GM21367 (cell line): ENCODE measurements at regions not wholly inside any gene's neighbourhood (a gene's known extent, or its start where the extent isn't known, plus 50 kb on each side); places are given as distances from the start of the nearest gene placed in this dataset.

Experiments
- ATAC-seq: cut with Tn5 transposase; IDR thresholded peaks from one replicate; pipeline ENCODE4 v1.9.1; 2021; ENCODE audit not compliant: unreplicated experiment

DNA sequence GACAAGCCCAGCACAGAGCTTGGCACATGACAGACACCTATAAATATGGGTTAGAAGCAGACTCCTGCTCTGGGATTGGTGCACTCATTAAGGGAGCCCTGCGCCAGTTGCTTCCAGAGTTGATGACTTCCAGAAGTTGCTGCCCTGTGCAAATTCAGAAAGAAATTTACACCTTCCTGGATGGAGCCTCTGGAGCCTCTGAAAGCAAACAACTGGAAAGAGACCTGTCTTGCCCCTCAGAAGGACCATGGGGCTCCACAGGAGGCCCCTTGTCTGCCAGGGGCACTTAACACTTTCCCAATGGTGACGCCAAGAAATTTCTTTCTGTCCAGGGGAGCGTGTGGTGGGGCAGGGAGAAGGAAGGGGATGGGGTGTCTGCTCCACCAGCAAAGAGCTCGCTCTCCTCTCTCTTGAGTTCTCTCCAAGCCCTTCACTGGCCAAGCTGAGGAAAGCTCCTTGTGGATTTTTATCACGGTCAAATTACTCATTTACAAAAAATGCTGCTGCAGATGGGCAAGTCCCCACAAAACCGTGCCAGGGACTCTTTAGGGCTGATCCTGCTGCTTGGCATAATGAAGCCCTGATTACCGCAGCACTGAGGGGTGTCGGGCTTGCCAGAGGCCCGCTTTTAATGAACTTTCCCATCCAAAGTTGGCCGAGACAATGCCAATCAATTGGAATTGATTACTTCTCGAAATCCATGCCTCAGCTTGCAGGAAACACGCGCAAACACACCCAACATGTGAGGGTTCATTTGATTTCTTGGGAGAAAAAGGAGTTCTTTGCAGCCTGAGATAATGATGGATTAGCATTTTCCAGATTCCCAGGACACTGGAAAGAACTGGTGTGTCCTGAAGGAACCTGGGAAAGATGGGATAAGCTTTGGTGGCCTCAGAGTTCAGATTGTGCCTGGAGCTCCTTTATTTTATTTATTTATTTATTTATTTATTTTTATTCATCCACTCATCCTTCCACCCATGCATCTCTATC, 583.6 kb upstream of the CDH5 start:
- no peak for ATAC-seq

DNA sequence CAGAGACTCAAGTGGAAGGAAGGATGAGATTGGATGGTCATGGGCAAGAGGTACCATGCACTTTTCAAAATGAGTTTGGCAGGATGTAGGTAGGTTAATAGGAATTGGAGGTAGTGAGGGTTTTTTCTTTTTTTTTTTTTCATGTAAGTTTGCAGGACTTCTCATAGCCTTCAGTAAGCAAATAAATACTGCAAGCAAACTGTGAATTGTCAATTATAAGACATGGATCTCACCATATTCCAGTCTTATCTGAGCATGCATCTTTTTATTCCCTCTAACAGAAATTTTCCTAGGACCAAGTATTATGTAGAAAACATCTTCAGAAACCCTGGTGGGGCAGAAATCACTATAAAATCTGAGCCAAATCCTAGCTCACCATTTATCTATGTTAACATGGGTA, 584.6 kb upstream of the CDH5 start:
- ATAC-seq: no peak

DNA sequence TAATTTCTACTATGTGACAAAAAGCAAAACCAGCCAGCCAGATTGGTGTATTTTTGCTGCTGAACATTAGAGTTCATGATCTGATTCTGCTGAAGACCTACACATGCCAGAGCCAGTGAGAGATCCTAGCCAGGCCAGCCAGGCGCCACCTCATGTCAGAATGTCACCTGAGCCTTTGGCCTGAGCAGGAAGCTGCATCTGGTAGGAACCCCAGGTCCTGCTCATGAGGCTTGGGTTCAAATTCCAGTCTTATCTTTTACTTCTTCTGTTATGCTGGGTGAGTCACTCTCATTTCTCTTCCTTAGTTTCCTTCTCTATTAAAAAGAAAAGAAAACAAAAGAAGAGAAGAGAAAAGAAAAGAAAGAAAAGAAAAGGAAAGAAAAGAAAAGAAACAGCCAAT, 585.1 kb upstream of the CDH5 start:
- ATAC-seq: no peak

DNA sequence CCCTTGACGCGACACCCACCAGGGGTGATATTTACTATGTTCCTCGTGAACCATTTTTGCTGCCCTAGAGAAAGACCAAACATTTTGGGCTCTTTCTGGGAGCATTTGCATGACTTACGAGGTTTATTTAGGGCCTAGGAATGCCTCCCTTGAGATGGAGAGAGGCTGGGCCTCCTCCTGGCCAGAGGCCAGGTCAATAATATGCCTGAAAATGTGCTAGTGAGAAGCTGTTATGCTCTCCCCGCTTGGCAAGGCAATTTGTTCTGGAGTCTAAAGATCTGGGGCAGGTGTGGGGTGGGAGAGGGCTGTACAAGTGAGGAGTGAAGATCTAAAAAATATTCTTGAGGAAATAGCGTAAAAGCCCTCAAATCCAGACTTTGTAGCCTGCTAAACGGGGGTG, 587.3 kb upstream of the CDH5 start:
- ATAC-seq: no peak

DNA sequence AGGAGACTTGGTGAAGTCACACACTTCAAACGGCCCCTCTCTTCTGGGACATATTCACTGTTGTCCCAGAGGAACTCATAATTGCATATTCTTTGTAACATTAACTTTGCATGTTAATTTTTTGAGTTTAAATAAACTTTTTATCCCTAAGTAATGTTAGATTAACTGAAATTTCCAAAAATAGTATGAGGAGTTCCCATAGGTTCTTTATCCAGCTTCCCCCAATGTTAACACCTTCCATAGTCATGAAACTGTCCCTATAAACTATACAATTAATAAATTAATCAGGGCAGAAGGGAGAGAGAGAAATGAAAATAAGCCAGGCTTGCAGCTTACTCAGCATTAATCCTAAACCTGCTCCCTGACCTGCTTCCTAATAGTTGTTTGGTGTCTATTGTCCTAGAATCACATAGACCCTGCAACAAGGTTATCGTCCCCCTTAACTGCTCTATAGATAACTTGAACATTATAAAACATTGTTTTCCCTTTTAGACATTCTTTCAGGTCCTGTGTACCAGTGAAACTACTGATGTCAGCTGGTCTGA, 589.8 kb upstream of the CDH5 start:
- no peak for ATAC-seq

DNA sequence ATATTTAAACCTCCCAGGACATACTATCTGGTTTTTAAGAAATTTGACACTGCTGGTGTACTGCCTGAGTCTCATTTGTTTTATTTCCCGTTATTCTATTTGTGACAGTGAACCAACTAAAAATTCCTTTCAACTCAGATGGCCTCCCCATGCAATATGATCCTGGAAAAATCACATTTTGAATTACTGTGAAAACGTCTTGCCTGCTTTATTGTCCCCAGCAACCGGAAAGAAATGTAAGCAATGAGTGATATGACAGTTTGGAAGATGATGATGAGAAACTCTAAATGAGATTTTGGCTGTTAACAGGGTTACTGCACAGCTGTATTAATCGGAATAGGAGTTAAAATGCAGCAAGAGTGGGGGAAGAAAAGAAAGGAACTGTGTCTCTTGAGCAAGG, 590.7 kb upstream of the CDH5 start:
- ATAC-seq: no peak

DNA sequence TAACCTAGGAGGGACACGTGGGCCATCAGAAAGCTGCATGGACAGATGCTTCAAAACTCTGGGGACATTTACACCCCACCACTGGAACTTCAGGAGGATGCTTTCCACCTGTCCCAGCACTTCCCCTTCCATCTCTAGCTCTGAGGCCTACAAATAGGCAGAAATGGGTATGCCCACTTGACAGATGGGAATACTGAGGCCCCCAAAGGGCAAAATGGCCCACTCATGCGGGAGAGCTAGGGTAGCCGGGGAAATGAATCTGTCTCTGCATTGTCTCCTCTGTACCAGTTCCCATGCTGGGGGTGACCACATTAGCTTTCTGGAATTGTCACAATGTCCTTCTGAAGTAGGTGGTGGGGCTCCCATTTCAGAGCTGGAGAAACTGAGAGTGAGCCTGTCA, 592.1 kb upstream of the CDH5 start:
- no peak for ATAC-seq

DNA sequence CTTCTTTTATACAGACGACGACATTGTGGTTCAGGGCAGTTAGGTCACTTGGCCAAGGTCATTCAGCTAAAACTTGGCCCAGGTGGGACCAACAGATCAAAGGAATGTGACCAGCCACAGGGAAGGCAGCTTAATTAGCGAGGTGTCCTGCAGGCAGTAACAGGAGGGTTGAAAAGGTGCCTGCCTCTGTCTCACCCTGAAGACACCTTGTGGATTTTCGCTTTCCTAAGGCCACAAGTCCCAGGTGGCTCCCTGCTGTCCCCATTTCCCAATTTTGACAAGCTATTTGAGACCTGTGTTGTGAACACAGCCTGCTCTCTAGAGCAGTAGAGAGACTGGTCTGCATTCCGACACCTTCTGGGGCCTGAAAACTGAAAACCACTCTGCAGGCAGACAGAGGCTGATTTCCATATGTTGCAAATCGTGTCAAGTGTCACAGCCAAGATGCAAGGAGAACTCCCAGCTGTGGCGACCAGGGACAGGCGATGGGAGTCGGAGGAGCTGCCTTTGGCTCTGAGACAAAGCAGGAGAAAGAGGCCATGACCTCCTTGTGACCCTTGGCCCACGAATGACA, 593.1 kb upstream of the CDH5 start:
- no peak for ATAC-seq

DNA sequence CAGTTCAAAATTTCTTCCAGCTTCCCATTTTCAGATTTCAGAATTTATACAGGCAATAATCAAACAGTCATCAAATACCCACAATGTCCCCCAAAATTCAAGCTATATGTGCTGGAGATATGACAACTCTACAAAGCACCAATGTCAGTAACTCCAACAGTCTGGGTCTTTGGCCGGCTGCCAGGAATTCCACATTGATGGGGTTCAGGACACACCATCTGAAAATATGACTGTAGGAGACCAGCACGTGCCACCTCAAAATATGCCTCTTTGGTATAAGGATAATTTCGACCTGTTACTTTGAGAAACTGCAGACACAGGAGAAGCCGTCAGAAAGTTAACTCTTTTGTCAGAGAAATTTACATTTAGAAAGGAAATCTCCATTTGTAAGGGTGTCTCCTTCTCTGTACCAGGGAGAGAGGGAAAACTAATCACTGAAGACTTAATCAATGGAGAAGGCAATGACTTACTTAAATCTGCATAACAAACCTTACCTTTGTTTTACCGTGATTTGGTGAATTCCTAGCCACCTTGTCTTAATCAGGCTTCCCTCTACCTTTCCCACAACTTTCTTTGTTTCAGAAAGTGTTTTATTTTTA, 594.3 kb upstream of the CDH5 start:
- ATAC-seq: no peak

DNA sequence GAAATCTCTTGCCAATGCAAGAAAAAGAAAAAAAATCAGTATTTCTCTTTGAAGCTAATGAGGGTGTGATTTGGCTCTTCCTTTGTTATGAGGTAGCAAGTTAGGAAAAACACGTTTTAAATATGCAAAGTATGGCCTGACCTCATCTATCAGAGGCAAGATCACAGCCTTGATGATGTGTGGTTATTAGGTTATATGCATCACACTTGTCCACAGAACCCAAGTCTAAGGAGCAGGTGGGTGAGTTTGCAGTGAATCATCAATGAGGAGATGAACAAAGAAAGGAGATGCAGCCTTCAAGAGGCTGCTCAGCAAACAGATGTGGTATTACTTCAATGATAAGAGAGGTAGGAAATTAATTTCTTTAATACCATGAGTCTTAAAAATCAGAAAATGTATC, 594.8 kb upstream of the CDH5 start:
- ATAC-seq: no peak

DNA sequence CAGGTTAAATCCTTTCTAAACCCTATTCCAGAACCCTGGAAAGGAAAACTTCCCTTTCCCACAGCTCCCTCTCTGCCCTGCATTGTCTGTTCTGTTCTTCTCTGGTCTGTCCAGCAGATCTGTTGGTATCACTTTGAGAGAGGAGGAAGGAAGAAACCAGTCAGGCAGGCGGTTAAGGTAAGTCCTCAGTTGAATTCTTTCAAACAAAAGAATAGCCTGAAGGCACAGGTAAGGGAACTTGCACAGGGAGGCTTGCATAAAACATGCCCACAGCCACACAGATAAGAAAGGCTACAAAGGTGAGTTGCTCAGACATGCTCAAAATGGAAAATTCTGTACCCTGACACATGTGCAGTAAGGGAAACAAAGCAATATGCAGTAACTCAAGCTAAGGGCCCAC, 595.7 kb upstream of the CDH5 start:
- ATAC-seq: no peak

DNA sequence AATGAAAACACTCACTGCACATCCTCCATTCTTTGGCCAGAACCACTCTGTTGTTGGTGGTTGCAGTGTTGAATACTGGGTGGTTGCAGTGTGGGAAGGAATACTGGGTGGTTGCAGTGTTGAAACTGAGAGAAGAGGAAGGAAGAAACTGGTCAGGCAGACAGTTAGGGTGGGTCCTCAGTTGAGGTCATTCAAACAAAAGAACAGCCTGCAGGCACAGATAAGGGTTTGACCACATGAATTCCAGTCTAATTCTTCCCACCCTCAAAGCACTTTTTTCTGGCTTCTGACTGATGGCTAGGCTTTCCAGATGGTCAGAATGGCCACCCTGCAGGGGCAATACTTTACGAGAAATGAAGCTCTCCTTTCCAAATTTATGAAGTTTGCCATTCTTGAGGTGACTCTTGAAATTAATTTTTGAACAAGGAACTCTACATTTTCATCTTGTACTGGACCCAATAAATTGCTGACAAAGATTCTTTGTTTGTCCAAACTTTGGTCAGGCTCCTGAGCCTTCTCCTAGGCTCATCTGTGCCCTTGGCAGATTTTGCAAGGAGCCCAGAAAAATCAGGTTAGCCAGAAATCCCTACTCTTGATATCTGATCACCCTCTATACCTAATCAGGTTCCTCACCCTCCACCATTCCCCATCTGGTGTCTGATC, 596.6 kb upstream of the CDH5 start:
- no peak for ATAC-seq

DNA sequence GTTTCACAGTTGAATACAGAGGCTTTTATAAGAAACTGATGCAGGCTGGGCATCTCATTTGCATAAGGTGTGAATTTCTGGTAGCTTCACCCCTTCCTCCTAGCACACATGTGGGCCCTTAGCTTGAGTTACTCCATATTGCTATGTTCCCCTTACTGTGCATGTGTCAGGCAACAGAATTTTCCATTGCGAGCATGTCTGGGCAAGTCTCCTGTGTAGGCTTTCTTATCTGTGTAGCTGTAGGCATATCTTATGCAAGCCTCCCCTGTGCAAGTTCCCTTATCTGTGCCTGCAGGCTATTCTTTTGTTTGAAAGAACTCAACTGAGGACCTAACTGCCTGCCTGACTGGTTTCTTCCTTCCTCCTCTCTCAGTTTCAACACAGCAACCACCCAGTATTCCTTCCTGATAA, 597.4 kb upstream of the CDH5 start:
- ATAC-seq: no peak

DNA sequence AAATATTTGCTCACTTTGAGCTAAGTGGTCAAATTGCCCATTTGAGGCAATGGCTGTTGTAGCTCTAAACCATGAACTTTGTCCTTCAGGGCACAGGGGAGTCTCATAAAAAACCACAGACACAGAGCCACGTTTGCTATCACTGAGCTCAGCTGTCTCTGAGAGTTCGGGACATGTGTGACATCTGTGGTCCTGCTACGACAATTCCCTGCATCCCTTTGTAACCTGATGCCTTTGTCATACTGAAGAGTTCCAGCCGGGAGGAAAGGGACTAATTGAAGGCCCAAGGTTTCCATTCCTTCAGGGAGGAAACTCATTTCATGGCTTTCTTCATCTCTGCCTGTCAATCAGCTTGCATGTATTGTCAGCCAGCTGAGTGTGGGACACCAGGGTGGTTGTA, 599.4 kb upstream of the CDH5 start:
- no peak for ATAC-seq

DNA sequence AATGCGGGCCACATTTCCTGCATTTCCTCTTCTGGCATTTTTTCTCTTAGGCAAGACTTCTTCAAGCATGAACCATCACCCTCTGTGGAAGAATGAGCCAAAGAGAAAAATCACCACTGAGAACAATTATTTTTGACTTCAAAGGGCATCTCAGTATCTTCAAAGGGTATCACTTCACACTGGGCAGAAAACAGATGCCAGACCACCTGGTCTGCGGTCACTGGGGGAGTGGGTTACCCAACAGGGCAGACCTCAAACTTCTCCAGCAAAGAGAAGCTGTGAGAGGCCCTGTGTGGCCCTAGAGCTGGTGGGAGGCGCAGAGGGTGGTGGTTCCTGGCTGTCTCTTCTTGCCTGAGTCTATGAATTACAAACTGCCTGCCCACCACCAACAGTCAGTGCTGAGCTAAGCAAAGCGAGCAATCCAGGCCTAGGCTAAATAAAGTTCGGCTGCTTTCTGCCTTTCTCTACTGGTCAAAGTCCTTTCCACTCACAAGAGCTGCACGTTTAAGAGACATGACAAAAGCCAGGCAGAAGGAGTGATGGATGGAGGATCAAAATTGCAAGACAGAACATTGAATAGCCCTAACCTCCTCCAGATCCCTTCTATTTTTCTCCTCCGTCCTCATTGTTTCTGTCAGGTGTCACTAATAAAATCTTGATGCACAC, 602.7 kb upstream of the CDH5 start:
- no peak for ATAC-seq

DNA sequence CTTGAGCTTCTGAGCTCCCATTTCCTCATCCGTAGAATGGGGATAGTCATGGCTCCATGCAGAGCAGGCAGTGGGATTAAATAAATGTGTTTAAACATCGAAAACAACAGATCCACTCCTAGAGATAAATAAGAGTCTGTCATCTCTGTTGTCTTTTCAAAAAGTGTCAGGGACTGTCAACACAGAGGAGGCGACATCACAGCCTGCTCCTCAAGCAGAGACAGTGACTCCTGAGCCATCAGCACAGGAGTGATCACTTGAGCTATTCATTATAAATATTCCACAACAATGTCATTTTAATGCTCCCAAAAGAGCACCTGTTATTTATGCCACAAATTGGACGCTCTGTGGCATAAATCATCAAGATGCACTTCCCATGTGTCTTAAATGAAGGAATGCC, 605.6 kb upstream of the CDH5 start:
- ATAC-seq: no peak

DNA sequence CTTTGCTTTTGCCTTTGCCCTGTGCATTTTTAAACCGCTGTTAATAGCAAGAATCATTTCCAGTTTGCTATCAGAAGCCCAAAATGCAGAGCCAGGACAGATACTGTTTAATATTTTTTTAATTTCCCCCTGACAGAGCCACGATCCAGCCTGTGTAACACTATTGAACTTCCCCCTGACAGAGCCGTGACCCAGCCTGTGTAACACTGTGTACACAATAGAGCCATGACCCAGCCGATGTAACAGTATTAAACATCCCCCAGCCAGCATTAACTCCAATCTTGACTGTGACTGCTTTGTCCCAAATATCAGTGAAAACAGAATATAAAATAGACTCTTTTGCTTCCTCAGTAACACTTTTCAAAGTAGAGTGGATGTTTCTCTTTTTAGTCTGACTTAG, 607.9 kb upstream of the CDH5 start:
- no peak for ATAC-seq

DNA sequence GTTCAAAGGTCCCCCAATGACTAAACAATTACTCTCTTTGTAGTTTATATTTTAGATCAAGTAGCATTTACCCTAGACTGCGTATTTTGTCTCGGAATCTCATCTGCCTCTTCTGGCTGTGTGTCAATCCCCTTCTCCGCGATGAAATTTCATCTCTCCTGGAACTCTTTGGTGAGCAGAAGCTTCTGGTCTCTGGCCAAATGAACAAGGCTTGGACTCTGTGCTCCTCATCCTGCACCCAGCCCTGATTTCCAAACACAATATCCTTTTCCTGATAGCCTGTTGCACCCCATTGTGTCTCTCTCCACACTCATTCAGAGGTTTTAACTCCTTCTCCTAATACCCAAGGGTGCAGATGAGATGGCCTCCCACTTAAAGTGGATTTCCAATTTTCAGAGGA, 609.4 kb upstream of the CDH5 start:
- ATAC-seq: no peak

DNA sequence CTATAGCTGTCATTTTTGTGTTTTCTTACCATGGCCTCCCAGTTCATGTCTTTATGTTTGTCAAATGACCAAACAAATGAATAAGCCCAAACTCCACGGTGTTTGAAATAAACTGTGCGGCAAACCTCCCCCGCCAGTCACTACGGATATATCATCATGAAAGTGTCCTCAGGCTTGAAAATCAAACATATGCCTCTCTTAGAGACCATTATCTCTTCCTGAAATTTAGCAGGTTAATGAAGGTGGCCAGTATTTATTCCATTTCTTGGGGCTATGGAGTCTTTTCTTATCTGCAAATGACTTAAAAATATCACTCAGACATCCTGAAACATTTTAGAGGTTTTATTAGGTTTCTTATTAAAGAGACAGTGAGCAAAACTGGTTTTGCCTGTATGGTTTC, 610.3 kb upstream of the CDH5 start:
- no peak for ATAC-seq

DNA sequence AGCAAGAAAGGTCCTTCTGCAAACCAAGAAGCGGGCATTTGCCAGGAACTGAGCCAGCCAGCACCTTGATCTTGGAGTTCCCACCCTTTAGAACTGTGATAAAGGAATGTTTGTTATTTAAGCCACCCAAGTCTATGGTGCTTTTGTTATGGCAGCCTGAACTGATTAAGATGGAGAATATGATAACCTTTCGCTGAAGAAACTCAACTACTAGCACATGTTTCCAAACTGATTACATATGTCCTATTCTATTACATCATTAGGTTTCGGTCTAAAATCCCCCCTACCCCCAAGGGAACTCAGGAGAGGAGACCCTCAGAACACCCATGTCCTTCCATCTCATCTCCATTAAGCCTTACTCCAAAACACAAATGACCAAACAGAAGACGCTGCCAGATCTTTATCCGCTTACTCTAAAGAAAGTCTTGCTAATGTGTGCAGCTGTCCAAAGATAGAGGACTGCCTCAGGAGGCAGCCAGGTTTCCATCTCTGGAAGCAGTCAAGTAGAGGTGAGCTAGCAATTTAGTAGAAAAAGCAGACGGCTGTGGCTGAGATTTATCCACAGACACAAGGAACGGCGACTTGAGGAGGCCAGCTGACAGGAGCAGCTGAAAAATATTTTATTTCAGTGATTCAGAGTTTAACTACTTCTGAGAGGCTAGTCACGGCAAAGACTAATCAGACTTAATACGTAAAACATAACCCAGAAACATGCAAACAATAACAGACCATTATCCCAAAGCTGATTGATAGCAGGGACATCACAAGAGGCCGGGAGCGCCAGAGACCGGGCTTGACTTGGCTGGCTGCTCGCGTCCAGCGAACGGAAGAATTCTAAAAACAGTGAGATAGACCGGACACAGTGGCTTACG, 611.4 kb upstream of the CDH5 start:
- ATAC-seq: no peak
